K562 (cell line): ENCODE measurements at regions not wholly inside any gene's neighbourhood (a gene's known extent, or its start where the extent isn't known, plus 50 kb on each side); places are given as distances from the start of the nearest gene placed in this dataset.

ENCODE experiments used
- POLR2A ChIP-seq: fragments of 450-650 bp; conservative IDR thresholded peaks from 2 replicates; pipeline ENCODE4 v1.6.1; 2016
- TAF1 ChIP-seq: IDR thresholded peaks from 2 replicates; pipeline ENCODE4 v1.6.1; 2011; ENCODE audit warnings: mild to moderate bottlenecking, low read length, moderate library complexity; ENCODE audit not compliant: insufficient read depth, control insufficient read depth, severe bottlenecking; ENCODE audit errors: extremely low read depth
- ZNF23 ChIP-seq: fragments of 250-450 bp; sonication (Bioruptor Pico); IDR thresholded peaks from 2 replicates; pipeline ENCODE4 v1.4.0; 2020; ENCODE audit warnings: mild to moderate bottlenecking

GRCh38 chr11:70019576-70020011 is 58.5 kb upstream of the ANO1 start:
- no peak for TF ChIP-seq ZNF23
- TF ChIP-seq TAF1, result no peak
- TF ChIP-seq POLR2A, result no peak
